Heart left ventricle (tissue), 16 donors: ENCODE measurements at regions not wholly inside any gene's neighbourhood (a gene's known extent, or its start where the extent isn't known, plus 50 kb on each side); places are given as distances from the start of the nearest gene placed in this dataset.

Experiments
- ATAC-seq, 4 donors: fragments of 200-7000 bp; cut with Tn5 transposase; one replicate each; pipeline ENCODE4 v1.9.1; 2020 to 2022; ENCODE audit warnings: moderate library complexity in 4 of 4, mild to moderate bottlenecking in 3 of 4, moderate number of reproducible peaks in 1 of 4
- DNase-seq, 5 donors: peaks; one replicate each; pipeline ENCODE4 v3.0.0-alpha.2; 2020
- H3K27ac ChIP-seq, 12 donors: fragments of 200-600 bp; sonication (generic) in 4 of 12; one replicate each; pipeline versions ENCODE4 v1.5.0 to v1.8.0; 2016 to 2022; ENCODE audit warnings: mild to moderate bottlenecking in 2 of 12
- H3K27me3 ChIP-seq, 9 donors: fragments of 200-600 bp; sonication (generic) in 2 of 9; one replicate each; pipeline versions ENCODE4 v1.5.1 to v1.8.0; 2016 to 2022; ENCODE audit warnings: mild to moderate bottlenecking in 3 of 9
- H3K36me3 ChIP-seq, 9 donors: fragments of 200-600 bp; sonication (generic) in 2 of 9; one replicate each; pipeline versions ENCODE4 v1.5.0 to v1.8.0; 2018 to 2022; ENCODE audit warnings: mild to moderate bottlenecking in 2 of 9
- H3K4me1 ChIP-seq, 12 donors: fragments of 200-600 bp; sonication (generic) in 4 of 12; one replicate each; pipeline versions ENCODE4 v1.5.0 to v1.8.0; 2016 to 2022; ENCODE audit warnings: mild to moderate bottlenecking in 3 of 12
- H3K4me3 ChIP-seq, 12 donors: fragments of 200-600 bp; sonication (generic) in 4 of 12; one replicate each; pipeline versions ENCODE4 v1.5.0 to v1.8.0; 2017 to 2022; ENCODE audit warnings: mild to moderate bottlenecking in 9 of 12, moderate library complexity in 4 of 12
- H3K9me3 ChIP-seq, 12 donors: fragments of 200-600 bp; sonication (generic) in 4 of 12; one replicate each; pipeline versions ENCODE4 v1.5.0 to v1.8.0; 2016 to 2022; ENCODE audit warnings: mild to moderate bottlenecking in 1 of 12
- POLR2A ChIP-seq, 2 donors: fragments of 450-650 bp; IDR thresholded peaks; one replicate each; pipeline ENCODE4 v1.6.1; 2017; ENCODE audit warnings: antibody characterized with exemption in 2 of 2, mild to moderate bottlenecking in 2 of 2, moderate library complexity in 2 of 2
- WGBS, 4 donors: extraction: QIAGEN DNeasy Blood & Tissue Kit in 2 of 4; methylation state at CpG; one replicate each; pipeline versions ENCODE4 v1.1.5 to v1.1.7; 2013 to 2018; 5-methylcytosine and 5-hydroxymethylcytosine counted together
- intact Hi-C, 10 donors: fragments of 100-400 bp; cut with DNase I; formaldehyde crosslinking; loops; one replicate each; pipeline versions ENCODE4 v1.11.1 to v1.14.2; 2022
- TF ChIP-seq, protein P1 (sequence below), 12 donors: fragments of 200-600 bp; sonication (generic) in 4 of 12; IDR thresholded peaks; one replicate each; pipeline versions ENCODE4 v1.5.0 to v1.8.0; 2018 to 2022; ENCODE audit warnings: antibody characterized with exemption in 12 of 12, mild to moderate bottlenecking in 5 of 12
- donor health status: ischemic (EF 13 %, LVEDD 7.1; RV severe dilation, severe dysfunction).
- donor health status: healthy with polysubstance abuse.
- donor health status: DM: no; HTN: yes; CAD: no.
- donor health status: DM: no; HTN: no; CAD: no.
- donor health status: ischemic (EF 25% LVEDD 6.9; RV normal size, moderate dysfunction).
- donor health status: ischemic (EF 25% LVEDD 5.7; RV mildly dilated, moderate dysfunction).
- donor health status: healthy.
- donor health status: DM: yes; HTN: yes; CAD: no.
- donor health status: ischemic (EF 35%, LVEDD 5.7; RV mildly dilated, moderate dysfunction).
- donor health status: nonischemic (EF 11% LVEDD 7.7; RV severe dilation, severe dysfunction).
- donor health status: DM: yes; HTN: yes; CAD: no.
- donor health status: PGD.
- donor health status: ischemic (EF 29% LVEDD 5.4; RV normal size, mild dysfunction).
- donor health status: nonischemic (EF 23%, LVEDD 6.1; RV moderate dilation, normal function).

DNA sequence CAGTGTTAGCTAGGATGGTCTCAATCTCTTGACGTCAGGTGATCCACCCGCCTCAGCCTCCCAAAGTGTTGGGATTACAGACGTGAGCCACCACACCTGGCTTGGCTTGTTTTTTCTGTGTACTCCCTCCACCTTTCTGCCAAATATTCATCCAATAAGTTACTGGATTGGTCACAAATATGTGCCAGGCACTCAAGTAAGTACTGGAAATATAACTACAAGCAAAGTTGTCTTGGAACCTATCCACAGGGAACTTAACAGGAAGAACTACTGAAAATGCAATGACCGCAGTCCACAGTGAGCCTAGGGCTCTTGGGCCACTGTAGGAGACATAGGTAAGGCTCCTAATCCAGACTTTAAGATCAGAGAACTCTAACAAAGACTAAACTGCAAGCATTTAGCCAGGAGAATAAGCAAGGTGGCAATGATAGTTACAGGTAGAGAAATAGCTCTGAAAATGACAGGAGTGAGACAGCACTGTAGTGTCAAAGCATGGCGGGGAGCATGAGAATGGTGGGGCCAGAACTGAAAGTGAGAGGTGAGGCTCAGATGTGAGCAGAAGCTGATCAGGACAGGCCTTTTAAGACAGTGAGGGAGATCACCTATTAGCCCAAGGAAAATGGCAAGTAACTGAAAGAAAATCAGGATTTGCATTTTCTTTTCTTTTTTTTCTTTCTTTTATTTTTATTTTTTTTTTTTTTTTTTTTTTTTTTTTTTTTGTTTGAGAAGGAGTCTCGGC is 252.1 kb downstream of the RBM43 start:
- Histone ChIP-seq H3K27me3 (no peaks in the 10 kb centered on the region), H3K27ac (no peak overlapping the region), H3K4me3 (no peak overlapping the region), H3K36me3 (no peaks in the 10 kb centered on the region), H3K4me1 (no peaks in the 10 kb centered on the region), H3K9me3 (no peaks in the 10 kb centered on the region)
- no peak for TF ChIP-seq POLR2A (IDR thresholded peaks at IDR 0.05)
- TF ChIP-seq, protein P1, sequence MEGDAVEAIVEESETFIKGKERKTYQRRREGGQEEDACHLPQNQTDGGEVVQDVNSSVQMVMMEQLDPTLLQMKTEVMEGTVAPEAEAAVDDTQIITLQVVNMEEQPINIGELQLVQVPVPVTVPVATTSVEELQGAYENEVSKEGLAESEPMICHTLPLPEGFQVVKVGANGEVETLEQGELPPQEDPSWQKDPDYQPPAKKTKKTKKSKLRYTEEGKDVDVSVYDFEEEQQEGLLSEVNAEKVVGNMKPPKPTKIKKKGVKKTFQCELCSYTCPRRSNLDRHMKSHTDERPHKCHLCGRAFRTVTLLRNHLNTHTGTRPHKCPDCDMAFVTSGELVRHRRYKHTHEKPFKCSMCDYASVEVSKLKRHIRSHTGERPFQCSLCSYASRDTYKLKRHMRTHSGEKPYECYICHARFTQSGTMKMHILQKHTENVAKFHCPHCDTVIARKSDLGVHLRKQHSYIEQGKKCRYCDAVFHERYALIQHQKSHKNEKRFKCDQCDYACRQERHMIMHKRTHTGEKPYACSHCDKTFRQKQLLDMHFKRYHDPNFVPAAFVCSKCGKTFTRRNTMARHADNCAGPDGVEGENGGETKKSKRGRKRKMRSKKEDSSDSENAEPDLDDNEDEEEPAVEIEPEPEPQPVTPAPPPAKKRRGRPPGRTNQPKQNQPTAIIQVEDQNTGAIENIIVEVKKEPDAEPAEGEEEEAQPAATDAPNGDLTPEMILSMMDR (IDR thresholded peaks at IDR 0.05): no peak
- 88 to 94% (median 93%) methylated on average over 6 of the region's 6 CpGs for WGBS, 4 donors
- DNase-seq (no peak), ATAC-seq (no peak)
- intact Hi-C loops: no loop called here

DNA sequence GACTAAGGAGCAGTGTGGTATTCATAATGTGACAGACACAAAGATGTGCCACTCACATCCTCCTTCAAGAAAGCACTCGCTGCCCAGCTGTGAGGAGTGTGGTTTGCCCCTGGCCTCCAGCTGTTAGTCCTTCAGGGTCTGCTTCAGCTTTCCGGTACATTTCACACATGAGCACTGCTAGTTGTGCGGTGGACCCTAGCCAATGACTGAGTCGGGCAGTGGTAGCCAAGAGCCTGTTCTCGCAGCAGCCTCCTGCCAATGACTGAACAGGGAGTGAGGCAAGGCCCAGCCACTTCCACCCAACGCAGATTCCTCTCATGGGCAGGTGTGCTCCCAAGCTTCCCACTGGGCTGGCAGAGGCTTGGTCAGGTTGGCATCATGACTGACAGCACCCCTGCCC is 254.3 kb downstream of the RBM43 start:
- H3K27me3 ChIP-seq: no peaks in the 10 kb centered on the region
- no peaks in the 10 kb centered on the region for H3K4me1 ChIP-seq
- H3K9me3 ChIP-seq: no peaks in the 10 kb centered on the region
- no peak overlapping the region for H3K4me3 ChIP-seq
- intact Hi-C loops: no loop called here
- TF ChIP-seq, protein P1 (IDR thresholded peaks at IDR 0.05): no peak
- no peak for TF ChIP-seq POLR2A (IDR thresholded peaks at IDR 0.05)
- ATAC-seq: peak in 3 of 4 donors; percentile 37 to 66 (median 57)
- H3K36me3 ChIP-seq: no peaks in the 10 kb centered on the region
- 60 to 96% (median 78%) methylated on average over 4 to 6 of the region's 6 CpGs for WGBS, 4 donors
- no peak overlapping the region for H3K27ac ChIP-seq
- peak; percentile 9 to 67 (median 28) for DNase-seq

DNA sequence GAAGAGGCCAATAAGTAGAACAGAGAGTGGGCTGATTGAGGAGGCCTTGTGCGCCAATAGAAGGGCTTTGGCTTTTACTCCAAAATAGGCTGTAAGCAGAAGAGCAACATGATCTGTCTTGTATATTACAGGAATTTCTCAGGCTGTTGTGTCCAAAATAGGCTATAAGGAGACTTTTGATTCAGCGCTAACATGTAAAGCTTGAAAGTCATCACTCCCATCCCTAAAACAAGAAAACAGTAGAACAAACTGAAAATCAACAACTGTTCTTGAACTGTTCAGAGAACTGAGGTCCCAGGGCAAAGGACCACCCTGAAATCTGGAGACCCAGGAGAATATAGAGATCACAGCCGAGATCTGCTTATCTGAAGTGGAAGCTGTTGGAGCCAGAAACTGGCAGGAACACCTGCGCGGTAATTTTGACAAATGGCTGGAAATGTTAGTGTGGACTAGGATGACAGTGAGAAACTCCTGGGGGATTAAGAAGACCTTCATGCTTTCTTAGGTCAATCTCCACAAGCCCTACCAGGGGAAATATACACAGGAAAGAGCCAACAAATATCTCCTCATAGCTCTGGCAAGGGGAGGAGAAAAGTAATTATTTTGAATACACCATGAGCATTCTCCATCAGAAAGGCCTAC is 258.6 kb downstream of the RBM43 start:
- intact Hi-C loops: no loop called here
- 86 to 95% (median 91%) methylated on average over 5 of the region's 5 CpGs for WGBS, 4 donors

More for the DNA sequence above, 258.6 kb downstream of the RBM43 start:
- Histone ChIP-seq H3K27me3 (no peaks in the 10 kb centered on the region), H3K36me3 (no peaks in the 10 kb centered on the region), H3K27ac (no peak overlapping the region), H3K9me3 (no peaks in the 10 kb centered on the region), H3K4me3 (no peak overlapping the region), H3K4me1 (no peaks in the 10 kb centered on the region)
- TF ChIP-seq POLR2A (IDR thresholded peaks at IDR 0.05): no peak
- TF ChIP-seq, protein P1 (IDR thresholded peaks at IDR 0.05): no peak
- ATAC-seq: no peak
- DNase-seq: no peak
